DND-41 (cell line): ENCODE measurements at regions not wholly inside any gene's neighbourhood (a gene's known extent, or its start where the extent isn't known, plus 50 kb on each side); places are given as distances from the start of the nearest gene placed in this dataset.

Experiments
- CTCF ChIP-seq: IDR thresholded peaks from 2 replicates; pipeline ENCODE4 v1.5.1; 2012; ENCODE audit warnings: borderline replicate concordance, low read length, moderate library complexity, mild to moderate bottlenecking; ENCODE audit not compliant: poor library complexity, severe bottlenecking; ENCODE audit errors: extremely low read depth
- EZH2 ChIP-seq: IDR thresholded peaks from 3 replicates; pipeline ENCODE4 v1.6.1; 2012; ENCODE audit warnings: borderline replicate concordance, low read depth, mild to moderate bottlenecking, moderate library complexity, low read length, inconsistent platforms; ENCODE audit not compliant: severe bottlenecking

- TF ChIP-seq CTCF (no peak), EZH2 (no peak)
Observed at GRCh38 chr5:124521461-124522230, 224.8 kb downstream of the ZNF608 start.
